Activated CD4-positive, alpha-beta T cell treated with anti-CD3 and anti-CD28 coated beads for 36 hours (primary cell): ENCODE measurements at regions not wholly inside any gene's neighbourhood (a gene's known extent, or its start where the extent isn't known, plus 50 kb on each side); places are given as distances from the start of the nearest gene placed in this dataset.

Experiments
- ATAC-seq: fragments of 200-7000 bp; cut with Tn5 transposase; one replicate; pipeline ENCODE4 v1.10.0; 2021; ENCODE audit warnings: mild to moderate bottlenecking, moderate library complexity
- CTCF ChIA-PET: fragments of 350-600 bp; sonication (Branson Sonifier 250); formaldehyde crosslinking; loops from one replicate; lab custom pipeline; 2021; ENCODE audit warnings: antibody characterized with exemption; lab: Charles Lee
- POLR2A ChIA-PET: fragments of 350-600 bp; sonication (Branson Sonifier 250); formaldehyde crosslinking; loops from one replicate; lab custom pipeline; 2021; ENCODE audit warnings: antibody characterized with exemption, inconsistent platforms; lab: Charles Lee
- DNase-seq: peaks from one replicate; pipeline ENCODE4 v3.0.0-alpha.2; 2020
- H3K27ac Mint-ChIP-seq: one replicate; pipeline ENCODE4 v1.8.0; 2021; ENCODE audit warnings: mixed read lengths
- H3K27me3 Mint-ChIP-seq: one replicate; pipeline ENCODE4 v1.8.0; 2021; ENCODE audit warnings: mixed read lengths
- H3K36me3 Mint-ChIP-seq: one replicate; pipeline ENCODE4 v1.8.0; 2021; ENCODE audit warnings: low read depth, mixed read lengths
- H3K4me1 Mint-ChIP-seq: one replicate; pipeline ENCODE4 v1.8.0; 2021; ENCODE audit warnings: mixed read lengths
- H3K4me3 Mint-ChIP-seq: one replicate; pipeline ENCODE4 v1.8.0; 2021; ENCODE audit warnings: mild to moderate bottlenecking, moderate library complexity, mixed read lengths
- H3K9me3 Mint-ChIP-seq: one replicate; pipeline ENCODE4 v1.8.0; 2021; ENCODE audit warnings: low read depth, mixed read lengths
- intact Hi-C, 2 experiments: fragments of 100-400 bp; cut with DNase I in 1 of 2; cut with micrococcal nuclease in 1 of 2; formaldehyde crosslinking; loops; one replicate each; pipeline versions ENCODE4 v1.14.2 to v1.15.1; 2022 to 2024; cut with DNase I, micrococcal nuclease

DNA sequence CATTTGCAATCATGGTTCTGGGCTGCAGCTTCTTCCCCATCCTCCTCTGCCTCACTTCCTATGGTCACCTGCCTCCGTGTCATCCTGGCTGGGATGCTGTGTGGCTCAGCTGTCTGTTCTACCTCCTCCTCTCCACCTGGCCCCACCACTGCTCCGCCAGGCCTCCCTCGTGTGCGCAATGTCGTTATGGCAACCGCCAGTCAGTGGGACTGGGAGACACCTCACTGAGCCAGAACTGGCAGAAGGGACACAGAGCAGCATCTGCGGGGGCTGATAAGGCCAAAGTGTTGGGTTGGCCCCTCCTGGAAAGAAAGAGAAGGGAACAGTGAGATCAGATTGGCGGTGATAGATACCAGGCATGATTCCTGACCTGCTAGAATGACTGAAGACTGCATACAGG lies 527.5 kb downstream of the INHBA start:
- no peak overlapping the region for H3K27ac Mint-ChIP-seq
- ChIA-PET POLR2A (no interaction called here), CTCF (interaction anchor here (0.9 kb wide), 1 partner anchor 699 kb away, joined by 4 read pairs; no protein-coding TSS in a partner anchor)
- H3K4me3 Mint-ChIP-seq = no peak overlapping the region
- H3K27me3 Mint-ChIP-seq = no peaks in the 10 kb centered on the region
- no peaks in the 10 kb centered on the region for H3K36me3 Mint-ChIP-seq
- no peaks in the 10 kb centered on the region for H3K4me1 Mint-ChIP-seq
- no peaks in the 10 kb centered on the region for H3K9me3 Mint-ChIP-seq
- intact Hi-C loops = no loop called here
- no peak for DNase-seq
- no peak for ATAC-seq

DNA sequence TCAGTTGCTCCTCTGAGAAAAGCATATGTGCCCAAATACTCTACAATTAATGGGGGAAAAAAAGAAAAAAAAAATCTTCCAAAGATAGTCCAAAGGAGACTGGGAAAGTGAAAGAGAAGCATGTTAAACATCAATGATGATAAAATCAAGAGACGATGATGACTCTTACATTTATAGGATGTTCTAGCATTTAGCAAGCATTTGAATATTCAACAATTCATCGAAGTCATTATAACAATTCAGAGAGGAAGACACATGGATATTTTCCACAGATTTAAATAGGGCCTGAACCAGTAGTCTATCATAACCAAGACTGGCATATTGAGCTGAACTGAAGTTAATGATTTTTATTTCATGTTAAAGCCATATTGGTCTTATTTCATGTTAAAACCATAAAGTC lies 528.4 kb downstream of the INHBA start:
- Mint-ChIP-seq H3K9me3 (no peaks in the 10 kb centered on the region), H3K27me3 (no peaks in the 10 kb centered on the region), H3K4me1 (no peaks in the 10 kb centered on the region), H3K36me3 (no peaks in the 10 kb centered on the region), H3K27ac (no peak overlapping the region), H3K4me3 (no peak overlapping the region)
- intact Hi-C loops = no loop called here
- POLR2A ChIA-PET = no interaction called here
- ATAC-seq (no peak), DNase-seq (no peak)
- CTCF ChIA-PET = no interaction called here

DNA sequence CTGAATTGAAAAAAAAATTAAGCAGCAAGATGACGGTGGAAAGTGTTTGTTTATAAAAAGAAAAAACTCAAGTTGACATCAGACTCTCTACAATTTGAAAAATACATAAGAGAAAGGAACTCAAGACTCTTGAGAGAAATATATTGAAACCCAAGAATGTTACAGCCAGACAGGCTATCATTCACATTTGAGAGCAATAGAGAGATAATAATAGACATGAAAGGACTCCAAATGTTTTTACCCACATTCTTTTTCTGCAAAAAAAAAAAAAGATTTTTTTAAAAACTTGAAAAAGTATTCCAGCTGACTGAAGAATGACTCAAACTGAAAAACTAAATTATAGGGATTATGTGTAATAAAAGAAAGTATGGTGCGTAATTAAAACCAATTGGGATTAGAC lies 532.4 kb downstream of the INHBA start:
- no peak for DNase-seq
- H3K27ac Mint-ChIP-seq = no peak overlapping the region
- H3K36me3 Mint-ChIP-seq = no peaks in the 10 kb centered on the region
- H3K9me3 Mint-ChIP-seq = no peaks in the 10 kb centered on the region
- CTCF ChIA-PET = no interaction called here
- intact Hi-C loops = no loop called here
- no peaks in the 10 kb centered on the region for H3K4me1 Mint-ChIP-seq
- no peaks in the 10 kb centered on the region for H3K27me3 Mint-ChIP-seq
- no peak for ATAC-seq
- H3K4me3 Mint-ChIP-seq = no peak overlapping the region
- POLR2A ChIA-PET = no interaction called here

DNA sequence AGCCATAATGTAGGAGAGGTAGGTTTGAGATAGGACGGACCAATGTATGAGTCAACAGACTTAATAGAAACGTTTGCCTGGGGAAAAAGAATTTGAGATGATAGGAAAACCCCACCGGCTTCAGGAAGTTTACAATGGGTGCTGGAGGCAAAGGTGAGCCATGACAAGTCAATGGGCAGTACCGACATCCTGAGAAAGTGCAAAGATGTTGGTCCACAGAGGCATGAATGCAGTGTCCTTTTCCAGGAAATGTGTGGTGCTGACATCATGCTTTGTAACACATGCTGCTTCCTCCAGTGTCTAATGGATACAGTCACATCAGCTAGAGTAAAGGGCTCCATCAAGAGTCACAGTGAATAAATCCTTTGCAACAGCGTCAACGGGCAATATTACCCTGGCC lies 533.6 kb downstream of the INHBA start:
- no peak for ATAC-seq
- no peaks in the 10 kb centered on the region for H3K4me1 Mint-ChIP-seq
- H3K4me3 Mint-ChIP-seq = no peak overlapping the region
- H3K36me3 Mint-ChIP-seq = no peaks in the 10 kb centered on the region
- H3K9me3 Mint-ChIP-seq = no peaks in the 10 kb centered on the region
- intact Hi-C loops = no loop called here
- H3K27me3 Mint-ChIP-seq = no peaks in the 10 kb centered on the region
- CTCF ChIA-PET = no interaction called here
- POLR2A ChIA-PET = no interaction called here
- DNase-seq = no peak
- H3K27ac Mint-ChIP-seq = no peak overlapping the region

DNA sequence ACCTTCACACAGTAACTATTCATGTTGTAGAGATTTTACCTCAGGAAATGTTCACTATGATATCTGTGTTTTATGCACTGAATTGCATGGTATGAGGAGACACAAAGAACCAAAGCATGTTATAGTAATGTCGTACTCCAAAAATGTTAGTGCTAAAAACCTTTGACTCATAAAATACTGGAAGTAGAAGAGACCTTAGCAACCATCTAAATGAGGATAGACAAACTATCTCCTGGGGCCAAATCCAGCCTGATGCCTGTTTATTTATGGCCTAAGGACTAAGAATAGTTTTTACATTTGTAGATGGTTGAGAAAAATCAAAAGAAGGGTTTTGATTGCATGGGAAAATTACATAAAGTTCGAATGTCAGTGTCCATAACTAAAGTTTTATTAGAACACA lies 535.1 kb downstream of the INHBA start:
- no peaks in the 10 kb centered on the region for H3K4me1 Mint-ChIP-seq
- no peak for ATAC-seq
- H3K27ac Mint-ChIP-seq = no peak overlapping the region
- intact Hi-C loops = no loop called here
- H3K27me3 Mint-ChIP-seq = no peaks in the 10 kb centered on the region
- no peak for DNase-seq
- no peaks in the 10 kb centered on the region for H3K36me3 Mint-ChIP-seq
- no peak overlapping the region for H3K4me3 Mint-ChIP-seq
- ChIA-PET POLR2A (no interaction called here), CTCF (no interaction called here)
- H3K9me3 Mint-ChIP-seq = no peaks in the 10 kb centered on the region

DNA sequence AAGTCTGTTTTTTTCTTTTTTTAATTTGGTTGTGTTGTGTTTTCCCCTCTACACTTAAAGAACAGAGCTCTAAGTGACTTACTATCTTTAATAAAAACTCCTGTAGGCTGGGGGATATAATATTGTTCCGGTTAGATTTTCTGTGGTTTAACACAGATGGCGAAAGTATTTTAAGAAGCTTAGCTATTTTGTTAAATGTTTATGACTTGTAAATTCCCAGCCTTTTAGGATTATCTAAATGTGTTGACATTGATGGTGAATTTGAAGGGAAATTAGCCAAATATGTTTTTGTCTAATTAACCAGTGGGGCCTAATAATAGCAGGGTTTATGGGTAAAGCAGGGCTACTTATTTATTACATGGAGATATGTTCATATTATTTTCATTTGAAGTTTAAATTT lies 538.5 kb downstream of the INHBA start:
- ATAC-seq = no peak
- no peak overlapping the region for H3K4me3 Mint-ChIP-seq
- no peak for DNase-seq
- peaks cover 6% of the 10 kb centered on the region for H3K9me3 Mint-ChIP-seq
- CTCF ChIA-PET = no interaction called here
- no peaks in the 10 kb centered on the region for H3K4me1 Mint-ChIP-seq
- no peaks in the 10 kb centered on the region for H3K27me3 Mint-ChIP-seq
- H3K27ac Mint-ChIP-seq = no peak overlapping the region
- POLR2A ChIA-PET = no interaction called here
- no peaks in the 10 kb centered on the region for H3K36me3 Mint-ChIP-seq
- intact Hi-C loops = no loop called here

DNA sequence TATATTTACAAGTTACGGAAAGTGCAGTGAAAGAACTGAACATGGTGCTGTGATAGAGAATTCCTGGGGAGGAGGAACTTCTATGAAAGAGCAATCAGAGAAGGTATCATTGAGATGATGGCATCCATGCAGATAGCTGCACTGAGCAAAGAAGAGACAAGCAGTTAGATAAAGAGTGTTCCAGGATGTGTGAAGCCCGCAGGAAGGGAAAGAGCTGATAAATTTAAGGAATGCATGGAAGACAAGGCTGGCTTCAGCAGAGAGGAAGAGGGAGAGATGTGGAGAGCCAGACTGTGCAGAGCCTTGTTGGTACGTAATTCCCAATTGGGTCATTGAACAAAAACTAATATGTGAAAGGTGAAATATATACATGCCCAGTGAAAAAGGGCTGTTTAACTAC lies 538.9 kb downstream of the INHBA start:
- CTCF ChIA-PET = no interaction called here
- no peaks in the 10 kb centered on the region for H3K4me1 Mint-ChIP-seq
- H3K9me3 Mint-ChIP-seq = peaks cover 6% of the 10 kb centered on the region
- DNase-seq (no peak), ATAC-seq (no peak)
- H3K36me3 Mint-ChIP-seq = no peaks in the 10 kb centered on the region
- intact Hi-C loops = no loop called here
- no peak overlapping the region for H3K27ac Mint-ChIP-seq
- H3K27me3 Mint-ChIP-seq = no peaks in the 10 kb centered on the region
- POLR2A ChIA-PET = no interaction called here
- no peak overlapping the region for H3K4me3 Mint-ChIP-seq

DNA sequence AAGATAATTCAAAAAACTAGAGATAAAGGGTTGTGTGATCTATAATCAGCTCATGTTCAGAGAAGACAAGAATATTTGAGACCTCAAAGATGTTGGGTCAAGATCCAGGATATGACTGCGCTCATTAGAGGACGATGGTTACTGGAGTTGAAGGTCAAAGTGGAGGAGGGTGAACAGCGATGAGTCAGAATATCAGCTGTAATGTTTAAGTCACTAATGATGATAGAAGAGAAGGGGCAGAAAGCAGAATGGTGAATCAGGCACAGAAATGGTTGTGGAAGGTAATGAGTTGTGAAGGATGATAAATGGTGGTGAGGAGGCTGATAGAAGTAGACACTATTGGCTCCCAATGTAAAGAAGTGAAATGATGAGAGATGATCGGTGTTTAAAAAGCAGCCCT lies 540.3 kb downstream of the INHBA start:
- no peaks in the 10 kb centered on the region for H3K36me3 Mint-ChIP-seq
- POLR2A ChIA-PET = no interaction called here
- ATAC-seq (no peak), DNase-seq (no peak)
- H3K4me1 Mint-ChIP-seq = no peaks in the 10 kb centered on the region
- no peaks in the 10 kb centered on the region for H3K27me3 Mint-ChIP-seq
- no peak overlapping the region for H3K4me3 Mint-ChIP-seq
- H3K9me3 Mint-ChIP-seq = peaks cover 6% of the 10 kb centered on the region
- no peak overlapping the region for H3K27ac Mint-ChIP-seq
- intact Hi-C loops = no loop called here
- CTCF ChIA-PET = no interaction called here

DNA sequence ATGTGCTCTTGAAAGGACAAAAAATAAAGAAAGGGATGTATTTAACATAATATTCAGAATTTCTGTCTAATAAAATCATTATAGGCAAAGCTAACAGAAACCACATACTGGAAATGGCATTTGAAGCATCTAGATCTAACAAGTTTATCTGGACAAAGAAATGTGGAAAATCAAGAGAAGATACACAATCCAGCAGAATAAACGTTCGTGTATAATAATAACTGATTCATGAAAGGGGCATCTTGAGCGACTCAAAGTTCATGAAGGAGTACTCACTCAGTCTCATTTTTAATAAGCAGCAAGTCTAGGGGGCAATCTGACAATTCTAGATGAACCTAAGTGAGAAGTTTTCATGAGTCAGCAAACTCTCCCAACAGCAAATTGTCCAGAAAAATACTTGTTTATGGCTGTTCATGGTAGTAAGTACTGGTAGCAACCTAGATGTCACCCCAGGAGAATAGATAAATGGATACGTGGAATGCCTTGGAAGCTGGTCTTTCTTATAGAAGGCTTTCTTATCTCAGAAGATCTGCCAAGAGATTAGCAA lies 541.8 kb downstream of the INHBA start:
- CTCF ChIA-PET = no interaction called here
- Mint-ChIP-seq H3K27ac (no peak overlapping the region), H3K9me3 (peaks cover 6% of the 10 kb centered on the region), H3K4me1 (no peaks in the 10 kb centered on the region), H3K36me3 (no peaks in the 10 kb centered on the region), H3K27me3 (no peaks in the 10 kb centered on the region), H3K4me3 (no peak overlapping the region)
- POLR2A ChIA-PET = interaction anchor here (0.7 kb wide), 1 partner anchor 12 kb away, joined by 3 read pairs; no protein-coding TSS in a partner anchor
- intact Hi-C loops = no loop called here
- DNase-seq = no peak
- no peak for ATAC-seq

DNA sequence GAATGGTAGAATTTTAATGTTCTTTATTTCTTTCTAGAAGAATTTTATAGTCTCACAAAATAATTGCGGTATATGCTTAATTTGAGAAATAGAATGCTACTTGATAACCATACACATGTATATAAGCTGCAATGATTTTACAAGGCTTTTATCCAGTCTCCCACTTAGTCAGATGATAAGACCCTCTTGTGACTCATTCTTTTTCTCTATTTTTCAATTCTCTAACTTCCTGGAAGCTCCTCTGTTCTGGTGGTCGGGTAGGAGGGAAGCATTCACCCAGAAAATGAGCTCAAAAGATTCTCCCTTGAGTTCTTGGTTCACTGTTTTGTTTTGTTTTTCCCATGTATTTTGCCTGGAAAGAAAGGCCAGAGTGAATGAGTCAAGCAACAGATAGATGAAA lies 546.6 kb downstream of the INHBA start:
- intact Hi-C loops = no loop called here
- Mint-ChIP-seq H3K27ac (no peak overlapping the region), H3K9me3 (peaks cover 6% of the 10 kb centered on the region), H3K27me3 (no peaks in the 10 kb centered on the region), H3K36me3 (no peaks in the 10 kb centered on the region), H3K4me3 (no peak overlapping the region), H3K4me1 (no peaks in the 10 kb centered on the region)
- ATAC-seq = no peak
- CTCF ChIA-PET = no interaction called here
- DNase-seq = no peak
- POLR2A ChIA-PET = no interaction called here

DNA sequence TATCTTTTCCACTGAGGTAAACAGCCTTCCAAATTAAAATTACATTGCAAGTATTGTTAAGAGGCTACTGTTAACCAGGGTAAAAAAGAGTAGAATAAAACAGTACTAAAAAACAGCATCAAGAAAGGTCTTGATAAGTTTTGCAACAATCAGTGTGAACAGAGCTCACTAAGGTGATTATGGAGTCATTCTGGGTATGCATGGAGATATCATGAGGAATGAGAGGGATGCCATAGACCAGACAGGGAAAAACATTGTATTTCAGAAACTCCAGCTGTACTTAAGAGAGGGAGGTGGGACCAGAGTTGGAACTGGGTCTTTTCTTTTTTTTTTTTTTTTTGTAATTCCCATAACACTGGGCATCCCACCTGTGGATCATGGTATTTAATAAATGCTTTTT lies 549.6 kb downstream of the INHBA start:
- ATAC-seq = no peak
- intact Hi-C loops = no loop called here

DNA sequence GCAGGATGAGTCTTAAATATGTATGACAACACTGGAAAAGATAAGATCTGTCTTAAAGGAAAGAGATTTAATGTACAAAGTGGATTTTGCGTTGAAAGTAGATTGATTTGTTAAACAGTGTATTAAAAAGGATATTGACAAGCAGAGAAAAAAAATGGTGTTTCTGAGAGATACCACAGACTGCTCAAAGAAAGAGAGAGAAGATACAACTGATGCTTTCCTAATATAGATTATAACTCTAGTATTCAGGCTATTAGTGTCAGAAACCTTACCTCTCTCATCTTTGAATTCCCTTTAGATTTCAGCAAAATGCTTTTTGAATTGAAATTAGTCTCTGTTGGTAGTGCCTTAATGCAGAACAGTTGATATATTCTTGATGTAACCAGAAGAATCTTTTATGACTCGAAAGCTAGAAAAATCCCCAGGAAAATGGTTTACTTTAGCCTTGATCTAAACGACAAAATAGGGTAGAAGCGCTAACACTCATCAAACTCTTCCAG lies 550.7 kb downstream of the INHBA start:
- intact Hi-C loops = no loop called here
- H3K4me1 Mint-ChIP-seq = no peaks in the 10 kb centered on the region
- no peak overlapping the region for H3K27ac Mint-ChIP-seq
- ATAC-seq (no peak), DNase-seq (no peak)
- ChIA-PET POLR2A (no interaction called here), CTCF (no interaction called here)
- no peaks in the 10 kb centered on the region for H3K36me3 Mint-ChIP-seq
- no peak overlapping the region for H3K4me3 Mint-ChIP-seq
- no peaks in the 10 kb centered on the region for H3K9me3 Mint-ChIP-seq
- no peaks in the 10 kb centered on the region for H3K27me3 Mint-ChIP-seq

More for the DNA sequence above, 549.6 kb downstream of the INHBA start:
- Mint-ChIP-seq H3K4me1 (no peaks in the 10 kb centered on the region), H3K27ac (no peak overlapping the region), H3K9me3 (no peaks in the 10 kb centered on the region), H3K36me3 (no peaks in the 10 kb centered on the region), H3K27me3 (no peaks in the 10 kb centered on the region), H3K4me3 (no peak overlapping the region)
- DNase-seq = no peak
- ChIA-PET CTCF (no interaction called here), POLR2A (no interaction called here)

DNA sequence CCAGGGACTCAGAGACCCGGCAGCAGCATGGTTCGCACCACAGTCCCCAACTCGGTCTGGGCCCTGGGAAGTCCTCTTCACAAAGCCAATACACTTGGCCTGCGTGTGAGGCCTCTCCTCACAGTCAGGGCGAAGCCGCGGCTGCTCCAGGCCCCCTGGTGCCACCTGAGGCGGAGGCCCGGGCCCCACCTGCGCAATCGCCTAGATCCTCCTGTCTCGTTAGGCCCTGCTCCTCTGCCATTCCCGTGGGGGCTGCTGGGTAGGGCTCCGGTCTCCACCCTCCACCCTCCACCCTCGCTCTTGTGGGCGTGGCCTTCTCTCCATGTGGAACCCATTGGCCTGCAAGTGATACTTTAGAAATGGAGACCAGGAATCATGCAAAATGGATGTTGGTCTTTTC lies 553.3 kb downstream of the INHBA start:
- H3K4me3 Mint-ChIP-seq = no peak overlapping the region
- H3K27me3 Mint-ChIP-seq = no peaks in the 10 kb centered on the region
- POLR2A ChIA-PET = no interaction called here
- no peaks in the 10 kb centered on the region for H3K36me3 Mint-ChIP-seq
- CTCF ChIA-PET = no interaction called here
- H3K4me1 Mint-ChIP-seq = no peaks in the 10 kb centered on the region
- peaks cover 3% of the 10 kb centered on the region for H3K9me3 Mint-ChIP-seq
- intact Hi-C loops = no loop called here
- no peak for DNase-seq
- no peak overlapping the region for H3K27ac Mint-ChIP-seq
- no peak for ATAC-seq
